ENCODE measurements at regions not wholly inside any gene's neighbourhood (a gene's known extent, or its start where the extent isn't known, plus 50 kb on each side); places are given as distances from the start of the nearest gene placed in this dataset.
"Not testable (repeated sequence)": the region's sequence is repeated elsewhere in the genome, so short reads cannot be mapped to it uniquely, and the experiment has no call there.

- not testable (repeated sequence) for DNase-seq
Measured at GRCh38 chrX:40951407-40951806, 133.8 kb upstream of the USP9X start.

GRCh38 chrX:40952855-40953254, 132.4 kb upstream of the USP9X start:
- DNase-seq, result peak in 3 of 6 experiments; percentile 7 to 24 (median 9)

- DNase-seq, result no peak
Measured at GRCh38 chrX:40953369-40953768, 131.9 kb upstream of the USP9X start.

GRCh38 chrX:40960041-40960440, 125.2 kb upstream of the USP9X start:
- no peak for DNase-seq

GRCh38 chrX:40962793-40963407, 122.3 kb upstream of the USP9X start:
- no peak for DNase-seq

- no peak for DNase-seq
Measured at GRCh38 chrX:40964008-40964407, 121.2 kb upstream of the USP9X start.

- DNase-seq, result no peak
Measured at GRCh38 chrX:40964633-40965586, 120.3 kb upstream of the USP9X start.

GRCh38 chrX:40966213-40966820, 118.9 kb upstream of the USP9X start:
- no peak for DNase-seq

GRCh38 chrX:40968180-40968579, 117.1 kb upstream of the USP9X start:
- DNase-seq, result no peak

GRCh38 chrX:40971736-40972135, 113.5 kb upstream of the USP9X start:
- no peak for DNase-seq

GRCh38 chrX:40973619-40974018, 111.6 kb upstream of the USP9X start:
- no peak for DNase-seq

GRCh38 chrX:40975951-40976350, 109.3 kb upstream of the USP9X start:
- DNase-seq, result no peak

- DNase-seq, result no peak
Measured at GRCh38 chrX:40976981-40977380, 108.3 kb upstream of the USP9X start.

GRCh38 chrX:40984962-40985361, 100.3 kb upstream of the USP9X start:
- no peak for DNase-seq

GRCh38 chrX:40987413-40987812, 97.8 kb upstream of the USP9X start:
- no peak for DNase-seq

GRCh38 chrX:40988100-40988499, 97.1 kb upstream of the USP9X start:
- no peak for DNase-seq

GRCh38 chrX:40993395-40993794, 91.8 kb upstream of the USP9X start:
- DNase-seq, result not testable (repeated sequence)

GRCh38 chrX:40996886-40997530, 88.2 kb upstream of the USP9X start:
- peak in 1 of 6 experiments; percentile 6 for DNase-seq

GRCh38 chrX:40998123-40998522, 87.1 kb upstream of the USP9X start:
- DNase-seq, result no peak

GRCh38 chrX:41001327-41001726, 83.9 kb upstream of the USP9X start:
- no peak for DNase-seq

- DNase-seq, result no peak
Measured at GRCh38 chrX:41002026-41002425, 83.2 kb upstream of the USP9X start.

- DNase-seq, result no peak
Measured at GRCh38 chrX:41003506-41004270, 81.6 kb upstream of the USP9X start.
